A549 (cell line): ENCODE measurements at regions not wholly inside any gene's neighbourhood (a gene's known extent, or its start where the extent isn't known, plus 50 kb on each side); places are given as distances from the start of the nearest gene placed in this dataset.
A peak's percentile ranks its signal among the peaks of the same experiment; 100 is the strongest.

Experiments
- ATAC-seq, 2 experiments: fragments of 200-7000 bp in 1 of 2; fragments of >200 bp in 1 of 2; cut with Nextera tagmentation in 1 of 2; cut with Tn5 transposase in 1 of 2; 3 replicates each; pipeline versions ENCODE4 v1.8.0 to v1.9.1; 2018 to 2020; ENCODE audit warnings: mild to moderate bottlenecking in 1 of 2, moderate library complexity in 1 of 2
- CTCF ChIA-PET: fragments of 300-600 bp; sonication (Branson Sonifier 250); formaldehyde crosslinking; extraction: SDS; loops from one replicate; lab custom pipeline; 2021; ENCODE audit warnings: antibody characterized with exemption, inconsistent platforms; lab: Yijun Ruan, JAX
- POLR2A ChIA-PET: fragments of 350-600 bp; formaldehyde crosslinking; extraction: SDS; loops from one replicate; lab custom pipeline; 2021; ENCODE audit warnings: antibody characterized with exemption, inconsistent platforms; lab: Yijun Ruan, JAX
- DNase-seq, 2 experiments: peaks; one replicate each; pipeline versions ENCODE4 v3.0.0 to v3.0.0-alpha.2; 2011 to 2016; ENCODE audit warnings: low read depth in 1 of 2, low spot score in 1 of 2
- FAIRE-seq: peaks from 2 replicates; lab custom pipeline; 2011; peaks lifted over from hg19 to GRCh38; lab: Jason Lieb, UNC
- H3K27ac ChIP-seq, 2 experiments: fragments of >200 bp; sonication (Bioruptor Twin); formaldehyde crosslinking; 3 replicates each; pipeline ENCODE4 v1.5.1; 2016 to 2017
- H3K4me1 ChIP-seq: fragments of >200 bp; sonication (Bioruptor Twin); formaldehyde crosslinking; 3 replicates; pipeline ENCODE4 v1.6.1; 2016
- H3K4me2 ChIP-seq: fragments of >200 bp; sonication (Bioruptor Twin); formaldehyde crosslinking; 3 replicates; pipeline ENCODE4 v1.6.1; 2016
- H3K4me3 ChIP-seq: fragments of >200 bp; sonication (Bioruptor Twin); formaldehyde crosslinking; 3 replicates; pipeline ENCODE4 v1.5.1; 2016
- H3K9me3 ChIP-seq: fragments of >200 bp; sonication (Bioruptor Twin); formaldehyde crosslinking; 3 replicates; pipeline ENCODE4 v1.6.1; 2016
- ATOH8 ChIP-seq: fragments of 250-450 bp; sonication (Bioruptor Pico); IDR thresholded peaks from 2 replicates; pipeline ENCODE4 v1.5.0; 2020; ENCODE audit warnings: low read depth, mild to moderate bottlenecking, moderate library complexity
- BCL3 ChIP-seq: fragments of >200 bp; sonication (Bioruptor Twin); formaldehyde crosslinking; IDR thresholded peaks from 3 replicates; pipeline ENCODE4 v1.6.1; 2016
- BHLHE40 ChIP-seq: IDR thresholded peaks from 2 replicates; pipeline ENCODE4 v1.6.1; 2012; ENCODE audit warnings: low read depth, low read length, inconsistent platforms
- CBX2 ChIP-seq: fragments of 200-600 bp; sonication (generic); IDR thresholded peaks from 2 replicates; pipeline ENCODE4 v1.6.1; 2016; ENCODE audit warnings: low read depth, mild to moderate bottlenecking, borderline replicate concordance
- CEBPB ChIP-seq, 2 experiments: fragments of >200 bp in 1 of 2; sonication (Bioruptor Twin) in 1 of 2; formaldehyde crosslinking in 1 of 2; IDR thresholded peaks; 2 replicates each; pipeline ENCODE4 v1.6.1; 2012 to 2016
- CHD4 ChIP-seq: fragments of 200-600 bp; sonication (generic); IDR thresholded peaks from 2 replicates; pipeline ENCODE4 v1.6.1; 2016; ENCODE audit warnings: antibody characterized with exemption, mild to moderate bottlenecking, borderline replicate concordance
- ELK1 ChIP-seq: fragments of 150-350 bp; IDR thresholded peaks from 2 replicates; pipeline ENCODE4 v1.6.1; 2014; ENCODE audit warnings: low read depth, mild to moderate bottlenecking, low read length
- FOSB ChIP-seq: fragments of 250-450 bp; sonication (Bioruptor Pico); IDR thresholded peaks from 2 replicates; pipeline ENCODE4 v1.5.0; 2020; ENCODE audit warnings: mild to moderate bottlenecking, moderate library complexity
- FOSL2 ChIP-seq, 2 experiments: fragments of 450-650 bp in 1 of 2; fragments of >200 bp in 1 of 2; sonication (Bioruptor Twin) in 1 of 2; formaldehyde crosslinking; IDR thresholded peaks; 2 replicates each; pipeline versions ENCODE4 v1.5.0 to v1.6.1; 2016 to 2020; ENCODE audit warnings: mild to moderate bottlenecking in 1 of 2, moderate library complexity in 1 of 2
- FOXS1 ChIP-seq: fragments of 250-450 bp; sonication (Bioruptor Pico); IDR thresholded peaks from 2 replicates; pipeline ENCODE4 v1.5.0; 2020; ENCODE audit warnings: mild to moderate bottlenecking, moderate library complexity
- GATA3 ChIP-seq: IDR thresholded peaks from 2 replicates; pipeline ENCODE4 v1.6.1; 2012; ENCODE audit warnings: borderline replicate concordance
- HDAC2 ChIP-seq: fragments of 200-600 bp; sonication (generic); IDR thresholded peaks from 2 replicates; pipeline ENCODE4 v1.6.1; 2016
- HES2 ChIP-seq: fragments of >200 bp; sonication (Bioruptor Twin); formaldehyde crosslinking; IDR thresholded peaks from 2 replicates; pipeline ENCODE4 v1.6.1; 2016
- HMGXB4 ChIP-seq: fragments of 250-450 bp; sonication (Bioruptor Pico); IDR thresholded peaks from 2 replicates; pipeline ENCODE4 v1.5.0; 2021; ENCODE audit warnings: mild to moderate bottlenecking, moderate library complexity, borderline replicate concordance
- HOXA7 ChIP-seq: fragments of 250-450 bp; sonication (Bioruptor Pico); IDR thresholded peaks from 2 replicates; pipeline ENCODE4 v1.5.0; 2020; ENCODE audit warnings: mild to moderate bottlenecking, moderate library complexity
- JUNB ChIP-seq: fragments of >200 bp; sonication (Bioruptor Twin); formaldehyde crosslinking; IDR thresholded peaks from 2 replicates; pipeline ENCODE4 v1.6.1; 2016
- KDM1A ChIP-seq: fragments of 200-600 bp; sonication (generic); IDR thresholded peaks from 2 replicates; pipeline ENCODE4 v1.6.1; 2016; ENCODE audit warnings: low read depth, mild to moderate bottlenecking
- KDM5A ChIP-seq: fragments of 200-600 bp; sonication (generic); IDR thresholded peaks from 2 replicates; pipeline ENCODE4 v1.6.1; 2016; ENCODE audit warnings: antibody characterized with exemption, mild to moderate bottlenecking
- MAFK ChIP-seq: fragments of 450-650 bp; IDR thresholded peaks from 2 replicates; pipeline ENCODE4 v1.6.1; 2014; ENCODE audit not compliant: partially characterized antibody
- MAZ ChIP-seq: fragments of 150-350 bp; IDR thresholded peaks from 2 replicates; pipeline ENCODE4 v1.6.1; 2014; ENCODE audit warnings: antibody characterized with exemption, low read depth, low read length, borderline replicate concordance
- NR3C1 ChIP-seq: fragments of >200 bp; sonication (Bioruptor Twin); formaldehyde crosslinking; IDR thresholded peaks from 3 replicates; pipeline ENCODE4 v1.6.1; 2017
- PBX3 ChIP-seq: IDR thresholded peaks from 2 replicates; pipeline ENCODE4 v1.6.1; 2012
- PHF8 ChIP-seq: fragments of 200-600 bp; sonication (generic); IDR thresholded peaks from 2 replicates; pipeline ENCODE4 v1.6.1; 2016; ENCODE audit warnings: low read depth, mild to moderate bottlenecking, antibody characterized with exemption, moderate library complexity, borderline replicate concordance
- POLR2A ChIP-seq: IDR thresholded peaks from 2 replicates; pipeline ENCODE4 v1.6.1; 2012; ENCODE audit warnings: mild to moderate bottlenecking, low read length
- POLR2AphosphoS2 ChIP-seq: conservative IDR thresholded peaks from 2 replicates; pipeline ENCODE4 v1.6.1; 2012; ENCODE audit warnings: low read length, improper control_type of control experiment, inconsistent platforms
- USF2 ChIP-seq: fragments of 450-650 bp; IDR thresholded peaks from 2 replicates; pipeline ENCODE4 v1.6.1; 2014; ENCODE audit warnings: antibody characterized with exemption
- ZC3H11A ChIP-seq: fragments of 450-650 bp; IDR thresholded peaks from 2 replicates; pipeline ENCODE4 v1.6.1; 2014; ENCODE audit warnings: antibody characterized with exemption, mild to moderate bottlenecking
- ZSCAN20 ChIP-seq: fragments of 250-450 bp; sonication (Bioruptor Pico); IDR thresholded peaks from 2 replicates; pipeline ENCODE4 v1.8.0; 2022; ENCODE audit warnings: mild to moderate bottlenecking, moderate library complexity
- WGBS: methylation state at CpG from one replicate; pipeline ENCODE4 v1.1.6; 2017; ENCODE audit errors: missing lambda C conversion rate; 5-methylcytosine and 5-hydroxymethylcytosine counted together

- no peak for TF ChIP-seq ATOH8 (CRISPR knock-in tag)
- TF ChIP-seq POLR2AphosphoS2, result no peak
- no peak for TF ChIP-seq CHD4
- no peak for TF ChIP-seq ZC3H11A
- no peak for TF ChIP-seq HOXA7 (CRISPR knock-in tag)
- no peak for TF ChIP-seq PBX3
- no peak for TF ChIP-seq MAZ
- no peak for TF ChIP-seq FOXS1 (CRISPR knock-in tag)
- no peak for TF ChIP-seq HES2
- no peak for TF ChIP-seq BHLHE40
- no peak for TF ChIP-seq CBX2
- TF ChIP-seq HDAC2, result no peak
- TF ChIP-seq JUNB, result peak; percentile 86
- TF ChIP-seq ZSCAN20 (CRISPR knock-in tag), result no peak
- peak; percentile 42; the same call in 1 of the 2 replicates for TF ChIP-seq GATA3
- no peak for TF ChIP-seq KDM1A
- no peak for TF ChIP-seq USF2
- peak; percentile 59; the same call in 2 of the 3 replicates for TF ChIP-seq BCL3
- TF ChIP-seq KDM5A, result no peak
- peak; percentile 57 for TF ChIP-seq MAFK
- TF ChIP-seq, all 56 proteins: peak for 9
Measured at GRCh38 chr5:93189707-93190120, 391.3 kb downstream of the NR2F1-AS1 start (continued).

GRCh38 chr5:93188876-93189485 lies 392.0 kb downstream of the NR2F1-AS1 start:
- POLR2A ChIA-PET, result no interaction called here
- peaks cover 57% of the 10 kb centered on the region for H3K4me1 ChIP-seq

More at GRCh38 chr5:93188876-93189485, 392.0 kb downstream of the NR2F1-AS1 start:
- ATAC-seq (no peak), FAIRE-seq (peak; percentile 83), DNase-seq (no peak)
- WGBS, result 87% methylated on average over 3 of the region's 3 CpGs
- CTCF ChIA-PET, result interaction anchor here (0.6 kb wide), 1 partner anchor 80 kb away, joined by 3 read pairs; no protein-coding TSS in a partner anchor
- H3K4me2 ChIP-seq, result peak overlapping the region; percentile 45
- no peak overlapping the region for H3K4me3 ChIP-seq
- no peaks in the 10 kb centered on the region for H3K9me3 ChIP-seq
- no peak for TF ChIP-seq MAFK
- no peak for TF ChIP-seq BHLHE40
- no peak for TF ChIP-seq PHF8
- no peak for TF ChIP-seq FOSB (CRISPR knock-in tag)
- TF ChIP-seq ELK1, result no peak
- TF ChIP-seq CBX2, result no peak
- TF ChIP-seq HMGXB4 (CRISPR knock-in tag), result no peak
- no peak for TF ChIP-seq CEBPB (IDR thresholded peaks at IDR 0.05)
- no peak for TF ChIP-seq POLR2A
- no peak for TF ChIP-seq HDAC2
- no peak for TF ChIP-seq FOSL2 (IDR thresholded peaks at IDR 0.05)
- no peak for TF ChIP-seq FOSL2 (CRISPR knock-in tag; IDR thresholded peaks at IDR 0.05)
- TF ChIP-seq NR3C1, result no peak
- H3K27ac ChIP-seq, result peak overlapping the region; percentile 31 to 50; a peak in 5 of 6 replicates
